ENCODE measurements at regions not wholly inside any gene's neighbourhood (a gene's known extent, or its start where the extent isn't known, plus 50 kb on each side); places are given as distances from the start of the nearest gene placed in this dataset.

- no peak overlapping the region for H3K14ac ChIP-seq (ENCODE audit: insufficient read length)
- no peak overlapping the region for H2BK120ac ChIP-seq (replicated peaks; ENCODE audit: low read depth, low read length)
- no peak overlapping the region for H3K56ac ChIP-seq (replicated peaks; ENCODE audit: insufficient read length, low read depth, low read length)
- no peaks in the 10 kb centered on the region for H3K36me3 ChIP-seq (ENCODE audit: control insufficient read depth in 2 of 4, insufficient read depth in 4 of 4, low read length in 3 of 4)
- H2AFZ ChIP-seq (ENCODE audit: low read length), result no peak overlapping the region
- H2BK15ac ChIP-seq (ENCODE audit: low read length), result no peak overlapping the region
- no peak overlapping the region for H3K4ac ChIP-seq (replicated peaks; ENCODE audit: insufficient read length, low read depth, low read length)
- H3K23ac ChIP-seq (ENCODE audit: insufficient read length), result no peak overlapping the region
- CTCF ChIA-PET (ENCODE audit: partially characterized antibody), result interaction anchor here (0.9 to 2.2 kb wide), 3 partner anchors 78 to 165 kb away, joined by 3 to 8 read pairs (median 6); no protein-coding TSS in a partner anchor
- no peak overlapping the region for H4K91ac ChIP-seq (replicated peaks; ENCODE audit: insufficient read length, low read length)
- TF ChIP-seq RNF2 (IDR thresholded peaks at IDR 0.05; ENCODE audit: borderline replicate concordance, low read depth, low read length, missing control alignments, poor library complexity, severe bottlenecking) (no peak), HDAC2 (IDR thresholded peaks at IDR 0.05; ENCODE audit: borderline replicate concordance in 1 of 2, low read depth in 2 of 2, low read length in 2 of 2) (no peak), RBBP5 (IDR thresholded peaks at IDR 0.05; ENCODE audit: borderline replicate concordance, low read depth, low read length) (no peak), GABPA (IDR thresholded peaks at IDR 0.05; ENCODE audit: borderline replicate concordance, insufficient read depth, low read length) (no peak), NANOG (IDR thresholded peaks at IDR 0.05; ENCODE audit: insufficient read depth, low read depth, low read length, poor library complexity, severe bottlenecking) (no peak), EP300 (IDR thresholded peaks at IDR 0.05; ENCODE audit: borderline replicate concordance in 1 of 2, low read depth in 2 of 2, low read length in 2 of 2) (no peak), RXRA (IDR thresholded peaks at IDR 0.05; ENCODE audit: insufficient read depth, low read depth, low read length) (no peak), CEBPB (IDR thresholded peaks at IDR 0.05; ENCODE audit: low read depth, low read length) (no peak), SP4 (IDR thresholded peaks at IDR 0.05; ENCODE audit: low read length) (no peak), EZH2 (IDR thresholded peaks at IDR 0.05; ENCODE audit: low read depth, low read length, severe bottlenecking) (no peak), CHD1 (IDR thresholded peaks at IDR 0.05; ENCODE audit: low read depth, low read length) (no peak)
- H4K5ac ChIP-seq (ENCODE audit: insufficient read length, low read depth, low read length), result no peak overlapping the region
- H3K4me2 ChIP-seq (ENCODE audit: insufficient read depth in 1 of 2, low read depth in 2 of 2, low read length in 2 of 2), result no peak overlapping the region
- H2BK5ac ChIP-seq (ENCODE audit: low read depth, low read length), result no peak overlapping the region
- H3K9me3 ChIP-seq (ENCODE audit: insufficient read depth in 2 of 2, low read depth in 1 of 2, low read length in 1 of 2), result no peaks in the 10 kb centered on the region
- H4K20me1 ChIP-seq (replicated peaks in 1 of 2; ENCODE audit: control insufficient read depth in 1 of 2, insufficient read depth in 2 of 2, low read length in 2 of 2), result no peaks in the 10 kb centered on the region
- H3K9ac ChIP-seq (replicated peaks in 1 of 4; ENCODE audit: extremely low read depth in 1 of 4, low read depth in 3 of 4, low read length in 3 of 4), result no peak overlapping the region
- no peak overlapping the region for H3K27ac ChIP-seq (ENCODE audit: low read depth, low read length)
- FAIRE-seq (no peak), DNase-seq (ENCODE audit: low read depth in 1 of 2, low spot score in 2 of 2) (no peak)
- no peaks in the 10 kb centered on the region for H3K79me1 ChIP-seq (ENCODE audit: low read depth, low read length)
- no peaks in the 10 kb centered on the region; a peak in 1 of 7 replicates for H3K27me3 ChIP-seq (replicated peaks in 1 of 4; ENCODE audit: control insufficient read depth in 3 of 4, extremely low read depth in 1 of 4, insufficient read depth in 3 of 4, low read length in 3 of 4)
- no peak overlapping the region for H2BK12ac ChIP-seq (ENCODE audit: low read depth, low read length)
- no peak overlapping the region for H2BK20ac ChIP-seq (ENCODE audit: low read length)
- H3K79me2 ChIP-seq (ENCODE audit: control insufficient read depth in 1 of 2, insufficient read depth in 2 of 2, low read length in 2 of 2), result no peaks in the 10 kb centered on the region
- POLR2A ChIA-PET (ENCODE audit: partially characterized antibody), result no interaction called here
- no peaks in the 10 kb centered on the region for H3K23me2 ChIP-seq (ENCODE audit: low read depth, low read length)
- H2AK5ac ChIP-seq (ENCODE audit: low read depth, low read length), result no peak overlapping the region
- 78% methylated on average over 2 of the region's 2 CpGs; no CpG with 5 or more reads in 1 of the 2 experiments for WGBS, 2 experiments (ENCODE audit: extremely low coverage in 1 of 2, insufficient coverage in 1 of 2, insufficient read length in 1 of 2, insufficient replicate concordance in 2 of 2, low coverage in 1 of 2, low lambda C conversion rate in 2 of 2, missing lambda C conversion rate in 1 of 2)
- H3K4me1 ChIP-seq (replicated peaks in 1 of 4; ENCODE audit: control insufficient read depth in 3 of 4, insufficient read depth in 4 of 4, low read length in 3 of 4), result no peaks in the 10 kb centered on the region
- no peak overlapping the region for H3K18ac ChIP-seq (ENCODE audit: extremely low read depth, low read length)
- H4K8ac ChIP-seq (ENCODE audit: extremely low read depth, insufficient read depth, low read length), result no peak overlapping the region
- no peak overlapping the region for H3K4me3 ChIP-seq (ENCODE audit: extremely low read depth in 1 of 4, insufficient read depth in 2 of 4, low read depth in 3 of 4, low read length in 4 of 4)
These were observed 163.8 kb upstream of the RGMA start for GRCh38 chr15:93252780-93253179.

Data from H1 (cell line).